Transverse colon (tissue), 4 donors: ENCODE measurements at regions not wholly inside any gene's neighbourhood (a gene's known extent, or its start where the extent isn't known, plus 50 kb on each side); places are given as distances from the start of the nearest gene placed in this dataset.
A peak's percentile ranks its signal among the peaks of the same experiment; 100 is the strongest.

ENCODE experiments used
- EP300 ChIP-seq: sonication (generic); formaldehyde crosslinking; IDR thresholded peaks from one replicate; pipeline ENCODE4 v1.6.1; 2017; ENCODE audit warnings: antibody characterized with exemption, low read depth
- POLR2AphosphoS5 ChIP-seq, 3 donors: sonication (generic); formaldehyde crosslinking; IDR thresholded peaks; one replicate each; pipeline ENCODE4 v1.6.1; 2016; ENCODE audit warnings: antibody characterized with exemption in 3 of 3
- TF ChIP-seq, protein P1 (sequence below), 5 experiments: fragments of 200-600 bp in 3 of 5; fragments of 450-650 bp in 2 of 5; sonication (generic) in 3 of 5; IDR thresholded peaks; 1 replicate in 2 of 5; 2 replicates in 3 of 5; pipeline ENCODE4 v1.5.1; 2016 to 2017; ENCODE audit warnings: antibody characterized with exemption in 5 of 5, inconsistent platforms in 3 of 5, mild to moderate bottlenecking in 2 of 5, moderate library complexity in 1 of 5

DNA sequence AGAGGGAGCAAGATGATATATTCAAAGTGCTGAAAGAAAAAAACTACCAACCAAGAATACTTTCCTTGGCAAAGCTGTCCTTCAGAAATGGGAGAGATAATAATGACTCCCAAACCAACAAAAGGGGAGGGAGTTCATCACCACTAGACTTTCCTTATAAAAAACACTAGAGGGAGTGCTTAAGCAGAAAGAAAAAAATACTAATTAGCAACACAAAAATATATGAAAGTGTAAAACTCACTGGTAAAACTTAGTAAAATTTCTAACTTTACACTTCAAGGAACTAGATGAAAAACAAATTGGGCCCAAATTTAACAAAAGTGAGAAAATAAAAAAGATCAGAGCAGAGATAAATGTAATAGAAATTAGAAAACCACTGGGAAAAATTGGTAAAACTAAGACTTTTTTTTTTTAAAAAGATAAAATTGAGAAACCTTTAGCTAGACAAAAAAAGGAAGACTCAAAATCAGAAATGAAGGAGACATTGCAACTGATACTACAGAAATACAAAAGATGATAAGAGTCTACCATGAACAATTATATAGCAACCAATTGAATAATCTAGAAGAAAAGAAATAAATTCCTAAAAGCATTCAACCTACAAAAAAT, 60.4 kb upstream of the FAR2 start:
- TF ChIP-seq, protein P1, sequence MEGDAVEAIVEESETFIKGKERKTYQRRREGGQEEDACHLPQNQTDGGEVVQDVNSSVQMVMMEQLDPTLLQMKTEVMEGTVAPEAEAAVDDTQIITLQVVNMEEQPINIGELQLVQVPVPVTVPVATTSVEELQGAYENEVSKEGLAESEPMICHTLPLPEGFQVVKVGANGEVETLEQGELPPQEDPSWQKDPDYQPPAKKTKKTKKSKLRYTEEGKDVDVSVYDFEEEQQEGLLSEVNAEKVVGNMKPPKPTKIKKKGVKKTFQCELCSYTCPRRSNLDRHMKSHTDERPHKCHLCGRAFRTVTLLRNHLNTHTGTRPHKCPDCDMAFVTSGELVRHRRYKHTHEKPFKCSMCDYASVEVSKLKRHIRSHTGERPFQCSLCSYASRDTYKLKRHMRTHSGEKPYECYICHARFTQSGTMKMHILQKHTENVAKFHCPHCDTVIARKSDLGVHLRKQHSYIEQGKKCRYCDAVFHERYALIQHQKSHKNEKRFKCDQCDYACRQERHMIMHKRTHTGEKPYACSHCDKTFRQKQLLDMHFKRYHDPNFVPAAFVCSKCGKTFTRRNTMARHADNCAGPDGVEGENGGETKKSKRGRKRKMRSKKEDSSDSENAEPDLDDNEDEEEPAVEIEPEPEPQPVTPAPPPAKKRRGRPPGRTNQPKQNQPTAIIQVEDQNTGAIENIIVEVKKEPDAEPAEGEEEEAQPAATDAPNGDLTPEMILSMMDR (IDR thresholded peaks at IDR 0.05) = peak; percentile 38 to 64 (median 50)
- no peak for TF ChIP-seq EP300
- no peak for TF ChIP-seq POLR2AphosphoS5 (IDR thresholded peaks at IDR 0.05)
